ENCODE measurements at regions not wholly inside any gene's neighbourhood (a gene's known extent, or its start where the extent isn't known, plus 50 kb on each side); places are given as distances from the start of the nearest gene placed in this dataset.

DNA sequence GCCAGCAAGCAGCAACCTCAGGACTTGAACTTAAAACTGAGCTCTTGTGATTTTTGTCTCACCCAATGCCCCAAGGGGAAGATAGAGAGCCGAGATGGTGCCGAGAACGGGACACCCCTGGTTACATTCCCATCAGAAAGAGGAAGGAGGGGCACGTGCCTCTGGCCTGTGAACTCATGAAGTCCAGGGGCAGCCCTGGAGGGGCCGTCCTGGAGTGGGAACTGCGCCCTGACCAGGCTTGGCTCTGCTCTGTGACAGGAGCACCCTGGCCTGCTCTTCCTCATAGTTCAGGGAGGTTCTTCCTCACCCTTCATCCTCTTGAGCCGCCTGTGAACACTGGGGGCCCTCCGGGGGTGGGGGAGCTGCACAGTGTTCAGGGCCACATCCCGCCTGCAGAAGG is 130.3 kb upstream of the FOXF1 start:
- intact Hi-C loops (cut with micrococcal nuclease) = no loop called here
- H3K9me3 ChIP-seq (ENCODE audit: low read length) = no peaks in the 10 kb centered on the region
- no TSS peak for BruUV-seq (replicated peaks)
- no peak overlapping the region for H2AFZ ChIP-seq (ENCODE audit: low read length)
- TF ChIP-seq, protein P1, sequence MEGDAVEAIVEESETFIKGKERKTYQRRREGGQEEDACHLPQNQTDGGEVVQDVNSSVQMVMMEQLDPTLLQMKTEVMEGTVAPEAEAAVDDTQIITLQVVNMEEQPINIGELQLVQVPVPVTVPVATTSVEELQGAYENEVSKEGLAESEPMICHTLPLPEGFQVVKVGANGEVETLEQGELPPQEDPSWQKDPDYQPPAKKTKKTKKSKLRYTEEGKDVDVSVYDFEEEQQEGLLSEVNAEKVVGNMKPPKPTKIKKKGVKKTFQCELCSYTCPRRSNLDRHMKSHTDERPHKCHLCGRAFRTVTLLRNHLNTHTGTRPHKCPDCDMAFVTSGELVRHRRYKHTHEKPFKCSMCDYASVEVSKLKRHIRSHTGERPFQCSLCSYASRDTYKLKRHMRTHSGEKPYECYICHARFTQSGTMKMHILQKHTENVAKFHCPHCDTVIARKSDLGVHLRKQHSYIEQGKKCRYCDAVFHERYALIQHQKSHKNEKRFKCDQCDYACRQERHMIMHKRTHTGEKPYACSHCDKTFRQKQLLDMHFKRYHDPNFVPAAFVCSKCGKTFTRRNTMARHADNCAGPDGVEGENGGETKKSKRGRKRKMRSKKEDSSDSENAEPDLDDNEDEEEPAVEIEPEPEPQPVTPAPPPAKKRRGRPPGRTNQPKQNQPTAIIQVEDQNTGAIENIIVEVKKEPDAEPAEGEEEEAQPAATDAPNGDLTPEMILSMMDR (conservative IDR thresholded peaks at IDR 0.05; ENCODE audit: low read depth, low read length) = no peak
- no peak for TF ChIP-seq EZH2 (IDR thresholded peaks at IDR 0.05; ENCODE audit: low read length, unreplicated experiment)
- TF ChIP-seq EZH2phosphoT487 (IDR thresholded peaks at IDR 0.05; ENCODE audit: borderline replicate concordance, low read length) = no peak
- DNase-seq (no peak), ATAC-seq (no peak)
- H3K27ac ChIP-seq (ENCODE audit: low read length) = no peak overlapping the region
- POLR2A ChIA-PET (ENCODE audit: unreplicated experiment) = no interaction called here
- H3F3A ChIP-seq (ENCODE audit: low read length, unreplicated experiment) = no peaks in the 10 kb centered on the region
- no peaks in the 10 kb centered on the region for H3K79me2 ChIP-seq (ENCODE audit: low read length)
- no peak overlapping the region for H3K9ac ChIP-seq (ENCODE audit: low read length)
- no peaks in the 10 kb centered on the region for H4K20me1 ChIP-seq (ENCODE audit: low read length)
- no peaks in the 10 kb centered on the region for H3K36me3 ChIP-seq (ENCODE audit: low read depth, low read length)
- H3K27me3 ChIP-seq (ENCODE audit: low read length) = peaks cover 76% of the 10 kb centered on the region
- H3K4me1 ChIP-seq (ENCODE audit: insufficient read depth, low read length) = no peaks in the 10 kb centered on the region
- H3K4me2 ChIP-seq (ENCODE audit: low read length) = no peak overlapping the region
- no peak overlapping the region for H3K4me3 ChIP-seq (ENCODE audit: low read length)
- CTCF ChIA-PET = no interaction called here
- no peaks in the 10 kb centered on the region for H3K9me2 ChIP-seq (replicated peaks; ENCODE audit: low read length)

DNA sequence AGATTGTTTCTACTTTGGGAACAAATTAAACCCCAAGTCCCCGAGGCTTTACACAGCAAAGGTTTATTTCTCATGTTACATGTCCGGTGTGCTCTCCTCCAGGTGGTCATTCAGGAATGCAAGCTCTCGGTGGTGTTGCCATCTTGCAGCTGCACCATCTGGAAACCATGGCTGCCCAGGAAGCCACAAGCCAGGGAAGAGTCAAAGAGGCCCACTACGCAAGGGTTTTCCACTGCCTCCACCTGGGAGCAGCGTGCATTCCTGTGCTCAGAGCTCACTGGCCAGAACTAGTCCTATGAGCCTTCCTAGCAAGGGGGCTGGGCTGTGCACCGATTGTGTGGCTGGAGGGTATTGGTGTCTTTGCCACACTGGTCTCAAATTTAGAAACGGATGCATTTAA is 128.8 kb upstream of the FOXF1 start:
- no peaks in the 10 kb centered on the region for H3K79me2 ChIP-seq (ENCODE audit: low read length)
- no peaks in the 10 kb centered on the region for H3K9me2 ChIP-seq (replicated peaks; ENCODE audit: low read length)
- BruUV-seq (replicated peaks) = no TSS peak
- H3K4me1 ChIP-seq (ENCODE audit: insufficient read depth, low read length) = no peaks in the 10 kb centered on the region
- no peak overlapping the region for H3K4me2 ChIP-seq (ENCODE audit: low read length)
- H3K9me3 ChIP-seq (ENCODE audit: low read length) = no peaks in the 10 kb centered on the region
- ATAC-seq (no peak), DNase-seq (no peak)
- H3K27me3 ChIP-seq (ENCODE audit: low read length) = peaks cover 61% of the 10 kb centered on the region
- CTCF ChIA-PET = no interaction called here
- no peaks in the 10 kb centered on the region for H3K36me3 ChIP-seq (ENCODE audit: low read depth, low read length)
- no peaks in the 10 kb centered on the region for H3F3A ChIP-seq (ENCODE audit: low read length, unreplicated experiment)
- H2AFZ ChIP-seq (ENCODE audit: low read length) = no peak overlapping the region
- H3K27ac ChIP-seq (ENCODE audit: low read length) = no peak overlapping the region
- H3K4me3 ChIP-seq (ENCODE audit: low read length) = no peak overlapping the region
- intact Hi-C loops (cut with micrococcal nuclease) = no loop called here
- H3K9ac ChIP-seq (ENCODE audit: low read length) = no peak overlapping the region
- no peaks in the 10 kb centered on the region for H4K20me1 ChIP-seq (ENCODE audit: low read length)
- TF ChIP-seq, protein P1 (conservative IDR thresholded peaks at IDR 0.05; ENCODE audit: low read depth, low read length) = no peak
- TF ChIP-seq EZH2phosphoT487 (IDR thresholded peaks at IDR 0.05; ENCODE audit: borderline replicate concordance, low read length) (no peak), EZH2 (IDR thresholded peaks at IDR 0.05; ENCODE audit: low read length, unreplicated experiment) (no peak)
- POLR2A ChIA-PET (ENCODE audit: unreplicated experiment) = no interaction called here

DNA sequence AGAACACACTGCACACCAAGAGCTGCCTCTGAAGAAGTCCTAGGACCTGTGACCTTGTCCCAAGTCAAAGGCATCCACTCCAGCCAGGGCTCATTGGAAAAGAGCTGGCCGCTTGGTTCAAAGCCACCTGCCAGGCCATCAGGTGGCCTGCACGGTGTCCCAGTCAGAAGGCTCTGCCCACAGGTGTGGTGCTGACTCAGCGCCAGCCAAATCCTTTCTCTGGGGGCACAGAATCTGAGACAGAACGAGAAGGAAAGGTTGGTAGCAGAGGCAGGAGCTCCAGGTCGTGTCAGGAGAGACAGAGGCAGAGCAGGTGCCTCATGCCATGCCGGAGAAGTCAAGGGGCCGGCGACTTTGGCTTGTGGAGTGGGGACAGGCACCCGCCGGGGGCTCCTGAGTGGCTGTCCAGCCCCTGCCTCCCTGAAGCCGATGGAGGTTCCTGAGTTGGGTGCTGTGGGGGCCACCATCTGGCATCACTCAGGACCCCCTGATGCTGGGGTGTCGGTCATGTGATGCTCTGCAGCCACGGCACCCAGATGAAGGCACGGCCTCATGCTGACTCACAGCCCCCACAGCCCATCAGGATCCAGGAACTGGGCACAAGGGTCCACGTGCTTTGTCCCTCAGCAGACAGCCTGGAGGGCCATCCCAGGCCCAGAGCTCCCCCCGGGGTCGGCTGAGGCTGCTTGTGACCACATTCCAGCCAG is 128.1 kb upstream of the FOXF1 start:
- H3F3A ChIP-seq (ENCODE audit: low read length, unreplicated experiment) = no peaks in the 10 kb centered on the region
- intact Hi-C loops (cut with micrococcal nuclease) = no loop called here
- H3K9me2 ChIP-seq (replicated peaks; ENCODE audit: low read length) = no peaks in the 10 kb centered on the region
- no peak for ATAC-seq
- H4K20me1 ChIP-seq (ENCODE audit: low read length) = no peaks in the 10 kb centered on the region
- no peak overlapping the region for H3K27ac ChIP-seq (ENCODE audit: low read length)
- CTCF ChIA-PET = no interaction called here
- no peak overlapping the region for H2AFZ ChIP-seq (ENCODE audit: low read length)
- no peak overlapping the region for H3K4me3 ChIP-seq (ENCODE audit: low read length)
- DNase-seq = no peak
- H3K36me3 ChIP-seq (ENCODE audit: low read depth, low read length) = no peaks in the 10 kb centered on the region
- TF ChIP-seq, protein P1 (conservative IDR thresholded peaks at IDR 0.05; ENCODE audit: low read depth, low read length) = no peak
- TF ChIP-seq EZH2phosphoT487 (IDR thresholded peaks at IDR 0.05; ENCODE audit: borderline replicate concordance, low read length) (no peak), EZH2 (IDR thresholded peaks at IDR 0.05; ENCODE audit: low read length, unreplicated experiment) (no peak)
- peaks cover 55% of the 10 kb centered on the region for H3K27me3 ChIP-seq (ENCODE audit: low read length)
- POLR2A ChIA-PET (ENCODE audit: unreplicated experiment) = no interaction called here
- H3K9me3 ChIP-seq (ENCODE audit: low read length) = no peaks in the 10 kb centered on the region
- H3K4me2 ChIP-seq (ENCODE audit: low read length) = no peak overlapping the region
- BruUV-seq (replicated peaks) = no TSS peak
- no peaks in the 10 kb centered on the region for H3K79me2 ChIP-seq (ENCODE audit: low read length)
- H3K9ac ChIP-seq (ENCODE audit: low read length) = no peak overlapping the region
- no peaks in the 10 kb centered on the region for H3K4me1 ChIP-seq (ENCODE audit: insufficient read depth, low read length)

All from PC-3 (cell line).